Pancreas (tissue), 10 donors: ENCODE measurements at regions not wholly inside any gene's neighbourhood (a gene's known extent, or its start where the extent isn't known, plus 50 kb on each side); places are given as distances from the start of the nearest gene placed in this dataset.

ENCODE experiments used
- ATAC-seq, 4 donors: fragments of 200-7000 bp; cut with Tn5 transposase; one replicate each; pipeline versions ENCODE4 v1.8.0 to v1.9.1; 2020; ENCODE audit warnings: mild to moderate bottlenecking in 4 of 4, moderate library complexity in 4 of 4
- DNase-seq, 6 donors: peaks; one replicate each; pipeline ENCODE4 v3.0.0-alpha.2; 2020
- FAIRE-seq: peaks from 2 replicates; lab custom pipeline; 2012; peaks lifted over from hg19 to GRCh38; lab: Jason Lieb, UNC
- H3K27ac ChIP-seq, 4 donors: fragments of 200-600 bp; sonication (generic); 1 replicate in 3 of 4; 2 replicates in 1 of 4; pipeline versions ENCODE4 v1.5.0 to v1.8.0; 2020
- H3K27me3 ChIP-seq, 4 donors: fragments of 200-600 bp; one replicate each; pipeline ENCODE4 v1.8.0; 2021
- H3K36me3 ChIP-seq, 3 donors: fragments of 200-600 bp; sonication (generic) in 1 of 3; one replicate each; pipeline versions ENCODE4 v1.5.0 to v1.8.0; 2020 to 2021
- H3K4me1 ChIP-seq, 3 donors: fragments of 200-600 bp; one replicate each; pipeline ENCODE4 v1.8.0; 2021
- H3K4me3 ChIP-seq, 4 donors: fragments of 200-600 bp; sonication (generic) in 2 of 4; one replicate each; pipeline versions ENCODE4 v1.5.0 to v1.8.0; 2020 to 2021
- H3K9me3 ChIP-seq, 4 donors: fragments of 200-600 bp; one replicate each; pipeline ENCODE4 v1.8.0; 2021
- CTCF ChIP-seq, 4 donors: fragments of 200-600 bp; sonication (generic) in 3 of 4; IDR thresholded peaks; one replicate each; pipeline versions ENCODE4 v1.5.0 to v1.8.0; 2021; ENCODE audit warnings: antibody characterized with exemption in 4 of 4
- WGBS, 2 donors: extraction: QIAGEN DNeasy Blood & Tissue Kit; methylation state at CpG; one replicate each; pipeline ENCODE4 v1.1.7; 2013; 5-methylcytosine and 5-hydroxymethylcytosine counted together
- intact Hi-C, 3 donors: fragments of 100-400 bp; cut with DNase I; formaldehyde crosslinking; loops; one replicate each; pipeline versions ENCODE4 v1.11.1 to v1.14.2; 2022
- donor health status: healthy with polysubstance abuse.
- donor health status: DM: no; HTN: no; CAD: no; lungs with moderate emphysema.
- donor health status: DM: no; HTN: no; CAD: no.
- donor health status: control.
- donor health status: control.
- donor health status: Bipolar disorder and iron deficiency.
- donor health status: DM: yes; HTN: yes; CAD: no.
- donor health status: DM: no; HTN: no; CAD: no.
- donor health status: DM: no; HTN: no; CAD: no.
- donor health status: DM: yes; HTN: yes; CAD: no.

- no peaks in the 10 kb centered on the region for H3K4me1 ChIP-seq
- intact Hi-C loops = no loop called here
- no peak overlapping the region for H3K27ac ChIP-seq
- no peak overlapping the region for H3K4me3 ChIP-seq
- no peaks in the 10 kb centered on the region for H3K36me3 ChIP-seq
- no peak for TF ChIP-seq CTCF (IDR thresholded peaks at IDR 0.05)
- H3K9me3 ChIP-seq = no peaks in the 10 kb centered on the region
- H3K27me3 ChIP-seq = peaks cover 0 to 3% (median 0%) of the 10 kb centered on the region in 4 donors
- DNase-seq = no peak
- WGBS, 2 donors = 61 to 74% methylated on average over 4 of the region's 4 CpGs
- ATAC-seq = no peak
- FAIRE-seq = no peak
Measured at GRCh38 chr15:95160316-95160715, 929.0 kb downstream of the MCTP2 start.

- Histone ChIP-seq H3K9me3 (no peaks in the 10 kb centered on the region), H3K27ac (no peak overlapping the region), H3K4me3 (no peak overlapping the region), H3K36me3 (no peaks in the 10 kb centered on the region), H3K27me3 (peaks cover 0 to 3% (median 0%) of the 10 kb centered on the region in 4 donors), H3K4me1 (no peaks in the 10 kb centered on the region)
- ATAC-seq (no peak), DNase-seq (no peak), FAIRE-seq (no peak)
- WGBS, 2 donors = 32 to 39% methylated on average over 3 of the region's 3 CpGs
- intact Hi-C loops = no loop called here
- no peak for TF ChIP-seq CTCF (IDR thresholded peaks at IDR 0.05)
Measured at GRCh38 chr15:95162069-95162468, 930.7 kb downstream of the MCTP2 start.

- Histone ChIP-seq H3K9me3 (no peaks in the 10 kb centered on the region), H3K4me3 (no peak overlapping the region), H3K36me3 (no peaks in the 10 kb centered on the region), H3K27ac (no peak overlapping the region), H3K27me3 (peaks cover 0 to 4% (median 2%) of the 10 kb centered on the region in 4 donors), H3K4me1 (no peaks in the 10 kb centered on the region)
- ATAC-seq = no peak
- DNase-seq = no peak
- FAIRE-seq = no peak
- no peak for TF ChIP-seq CTCF (IDR thresholded peaks at IDR 0.05)
- intact Hi-C loops = no loop called here
Measured at GRCh38 chr15:95162531-95162930, 931.2 kb downstream of the MCTP2 start.

- H3K36me3 ChIP-seq = no peaks in the 10 kb centered on the region
- peak in 1 of 4 donors; percentile 42 for ATAC-seq
- no peak overlapping the region for H3K4me3 ChIP-seq
- DNase-seq = no peak
- peaks cover 0 to 4% (median 2%) of the 10 kb centered on the region in 4 donors for H3K27me3 ChIP-seq
- no peaks in the 10 kb centered on the region for H3K9me3 ChIP-seq
- FAIRE-seq = no peak
- TF ChIP-seq CTCF (IDR thresholded peaks at IDR 0.05) = no peak
- no peak overlapping the region for H3K27ac ChIP-seq
- 52 to 66% methylated on average over 7 of the region's 7 CpGs for WGBS, 2 donors
- H3K4me1 ChIP-seq = no peaks in the 10 kb centered on the region
- intact Hi-C loops = no loop called here
Measured at GRCh38 chr15:95162967-95163531, 931.7 kb downstream of the MCTP2 start.

- TF ChIP-seq CTCF (IDR thresholded peaks at IDR 0.05) = no peak
- no peaks in the 10 kb centered on the region for H3K4me1 ChIP-seq
- WGBS, 2 donors = 19 to 30% methylated on average over 1 of the region's 1 CpG
- intact Hi-C loops = no loop called here
- peaks cover 0 to 4% (median 1%) of the 10 kb centered on the region in 4 donors for H3K27me3 ChIP-seq
- DNase-seq (no peak), FAIRE-seq (no peak), ATAC-seq (no peak)
- H3K27ac ChIP-seq = no peak overlapping the region
- no peaks in the 10 kb centered on the region for H3K36me3 ChIP-seq
- no peak overlapping the region for H3K4me3 ChIP-seq
- H3K9me3 ChIP-seq = no peaks in the 10 kb centered on the region
Measured at GRCh38 chr15:95168152-95168551, 936.8 kb downstream of the MCTP2 start.
